HG03460 (cell line): ENCODE measurements at regions not wholly inside any gene's neighbourhood (a gene's known extent, or its start where the extent isn't known, plus 50 kb on each side); places are given as distances from the start of the nearest gene placed in this dataset.

Source experiments
- ATAC-seq: cut with Tn5 transposase; IDR thresholded peaks from one replicate; pipeline ENCODE4 v1.9.1; 2021; ENCODE audit not compliant: unreplicated experiment

DNA sequence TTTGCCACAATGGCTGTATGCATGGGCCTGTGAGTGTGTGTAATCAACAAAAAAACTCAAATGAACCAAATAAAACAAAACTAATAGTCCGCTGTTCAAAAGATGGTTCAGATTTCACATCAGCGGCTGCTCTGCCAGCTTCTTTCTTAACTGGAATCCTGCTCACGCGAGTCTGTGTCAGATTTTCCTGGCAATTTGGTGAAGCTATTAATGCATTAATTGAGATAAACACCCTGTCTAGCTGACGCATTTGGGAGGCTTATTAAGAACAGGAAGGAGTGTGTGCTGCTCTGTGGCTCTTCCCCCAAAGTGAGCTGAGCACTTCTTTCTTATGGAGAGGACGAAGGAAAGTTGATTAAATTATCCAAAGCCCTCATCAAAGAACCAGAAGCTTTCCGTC lies 336.6 kb upstream of the MKI67 start:
- ATAC-seq = no peak

DNA sequence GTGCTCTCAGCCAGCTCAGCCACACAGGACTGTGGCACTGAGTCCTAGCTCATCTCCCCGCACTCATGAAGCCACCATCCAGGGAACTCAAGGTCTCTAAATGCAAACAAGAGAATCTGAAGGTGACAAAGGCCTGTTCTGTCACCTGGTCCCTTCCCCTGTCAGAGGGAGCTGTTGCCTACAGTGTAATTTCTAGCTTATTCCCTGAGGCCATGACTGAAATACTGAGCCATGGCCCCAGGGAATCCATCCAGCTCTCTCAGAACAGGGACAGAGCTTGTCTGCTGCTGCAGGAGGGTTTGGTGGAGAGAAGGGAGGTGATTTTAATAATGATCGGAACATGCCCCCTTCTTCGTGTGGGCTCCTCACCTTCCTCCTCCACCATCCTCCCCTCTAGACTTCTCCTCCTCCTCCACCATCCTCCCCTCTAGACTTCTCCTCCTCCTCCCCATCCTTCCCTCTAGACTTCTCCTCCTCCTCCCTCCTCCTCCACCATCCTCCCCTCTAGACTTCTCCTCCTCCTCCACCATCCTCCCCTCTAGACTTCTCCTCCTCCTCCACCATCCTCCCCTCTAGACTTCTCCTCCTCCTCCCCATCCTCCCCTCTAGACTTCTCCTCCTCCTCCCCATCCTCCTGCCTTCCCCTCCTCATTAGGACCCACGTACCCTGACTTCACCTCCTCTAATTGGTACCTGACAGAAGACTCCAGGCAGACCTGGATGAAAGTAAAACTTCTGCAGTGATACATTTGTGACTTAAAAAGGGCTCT lies 338.0 kb upstream of the MKI67 start:
- ATAC-seq = no peak

DNA sequence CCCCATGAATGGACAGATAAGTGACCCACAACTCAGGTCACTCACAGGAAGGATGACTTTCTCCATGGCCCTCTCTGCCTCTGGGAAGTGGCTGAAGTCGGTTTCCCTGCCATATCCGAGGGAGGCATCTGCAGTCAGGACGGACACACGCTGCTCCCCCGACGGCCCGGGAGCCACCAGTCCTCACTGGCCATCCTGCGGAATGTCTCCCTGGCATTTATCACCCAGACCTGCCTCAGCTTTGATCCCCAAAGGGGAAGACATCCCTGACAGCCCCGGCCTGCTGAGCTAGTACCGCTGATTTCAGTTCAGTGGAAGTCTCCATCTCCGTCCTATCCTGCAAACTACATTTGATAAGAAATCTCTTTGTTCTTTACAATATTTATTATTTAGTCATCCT lies 339.5 kb upstream of the MKI67 start:
- ATAC-seq = no peak

DNA sequence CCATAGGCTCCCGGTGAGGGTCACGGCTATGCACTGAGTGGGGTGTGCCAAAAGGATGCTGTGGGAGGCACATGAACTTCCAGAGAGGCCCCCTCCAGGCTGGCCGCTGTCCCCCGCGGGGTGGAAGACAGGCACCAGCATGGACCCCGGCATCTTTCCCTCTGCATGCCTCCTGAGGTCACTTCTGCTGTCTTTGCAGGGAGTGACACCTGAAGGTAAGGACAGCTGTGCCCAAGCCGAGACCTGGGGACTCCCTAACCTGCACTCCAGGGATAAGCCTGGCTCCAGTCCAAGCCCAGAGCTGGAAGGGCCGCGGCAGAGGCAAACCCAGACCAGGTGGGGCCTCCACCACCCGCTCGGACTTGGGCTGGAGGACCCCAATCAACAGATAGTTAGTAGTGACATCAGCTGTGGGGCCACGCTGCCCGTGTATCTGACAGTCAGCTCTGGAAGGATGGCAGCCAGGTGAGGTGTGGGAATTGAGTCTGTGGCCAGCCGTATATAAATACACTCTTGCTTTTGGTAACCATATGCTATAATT lies 340.7 kb upstream of the MKI67 start:
- ATAC-seq = no peak

DNA sequence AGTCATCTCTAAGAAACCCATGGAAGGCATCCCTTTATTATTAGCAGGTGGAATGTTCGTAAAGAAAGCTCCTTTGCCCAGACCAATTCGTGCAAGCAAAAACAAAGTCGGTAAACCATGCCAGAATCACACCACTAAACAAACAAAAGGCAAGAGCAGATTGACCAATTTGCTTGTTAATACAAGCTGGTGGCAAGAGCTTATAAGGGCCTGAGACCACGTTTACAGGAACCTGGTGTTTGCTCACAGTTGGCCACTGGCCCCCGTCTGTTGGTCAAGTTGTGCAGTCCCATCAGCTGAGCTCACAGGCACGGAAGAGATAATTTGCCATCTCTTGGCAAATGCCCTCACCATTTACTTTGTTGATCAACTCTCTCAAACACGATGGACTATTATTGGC lies 342.2 kb upstream of the MKI67 start:
- no peak for ATAC-seq

DNA sequence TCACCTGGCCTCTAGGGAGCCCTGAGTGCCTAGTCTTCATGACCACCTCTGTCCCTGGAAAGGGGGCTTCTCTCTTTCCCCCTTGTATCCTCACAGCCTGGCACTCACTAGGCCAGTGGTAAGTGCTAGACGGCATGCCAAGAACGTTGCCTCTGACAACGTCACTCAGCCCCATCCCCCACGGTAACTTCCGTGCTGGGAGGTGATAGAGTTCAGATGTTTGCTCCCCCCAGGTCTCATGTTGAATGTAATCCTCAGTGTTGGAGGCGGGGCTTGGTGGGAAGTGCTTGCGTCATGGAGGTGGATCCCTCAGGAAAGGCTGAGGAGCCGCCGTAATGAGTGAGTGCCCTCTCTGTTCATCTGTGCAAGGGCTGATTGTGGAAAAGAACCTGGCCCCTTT lies 343.3 kb upstream of the MKI67 start:
- no peak for ATAC-seq

DNA sequence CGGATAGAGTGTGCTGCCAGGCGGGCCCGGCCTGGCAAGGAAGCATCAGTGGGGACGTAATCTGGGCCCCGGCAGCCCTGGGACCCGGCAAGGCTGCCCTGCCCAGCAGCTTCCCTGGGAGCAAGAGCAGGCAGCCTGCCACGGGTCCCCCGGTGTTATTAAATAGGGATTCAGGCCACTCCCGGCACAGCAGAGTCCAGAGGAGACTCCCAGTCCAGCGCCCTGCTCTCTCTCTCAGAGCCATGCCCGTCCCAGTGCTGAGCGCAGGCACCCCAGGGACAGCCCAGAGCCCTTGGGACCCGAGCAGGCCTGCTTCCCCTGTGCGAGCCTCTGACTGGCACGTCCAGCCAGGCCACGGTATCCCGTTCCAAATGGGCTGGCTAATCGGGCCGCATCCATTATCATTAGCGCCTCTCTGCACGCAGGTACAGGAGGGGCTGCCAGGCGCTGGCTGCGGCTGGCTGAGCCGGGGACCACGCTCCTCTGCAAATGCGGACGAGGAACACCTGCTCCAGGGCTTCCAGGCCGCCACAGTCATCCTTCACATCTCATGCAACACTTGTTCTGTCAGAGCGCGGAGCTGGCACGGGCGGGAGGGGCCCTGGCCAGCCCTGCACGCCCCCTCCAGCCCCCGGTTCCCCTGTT lies 344.2 kb upstream of the MKI67 start:
- ATAC-seq = no peak

DNA sequence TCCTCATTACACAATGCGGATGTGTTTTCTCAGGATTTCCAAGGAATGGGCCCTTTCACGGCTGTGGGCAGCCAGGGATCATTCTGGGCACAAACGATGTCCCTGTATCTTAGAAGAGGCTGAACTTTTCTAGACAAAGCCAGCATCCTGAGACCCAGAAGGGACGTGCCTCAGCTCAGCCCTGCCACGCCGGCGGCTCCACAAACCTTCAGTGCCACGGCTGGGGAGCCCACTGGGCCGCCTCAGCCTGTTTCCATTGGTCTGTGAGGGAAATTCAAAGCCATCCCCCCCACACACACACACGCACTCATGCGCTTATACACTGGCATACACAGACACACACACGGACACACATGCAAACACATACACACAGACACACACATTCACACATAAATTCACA lies 344.9 kb upstream of the MKI67 start:
- ATAC-seq = no peak

DNA sequence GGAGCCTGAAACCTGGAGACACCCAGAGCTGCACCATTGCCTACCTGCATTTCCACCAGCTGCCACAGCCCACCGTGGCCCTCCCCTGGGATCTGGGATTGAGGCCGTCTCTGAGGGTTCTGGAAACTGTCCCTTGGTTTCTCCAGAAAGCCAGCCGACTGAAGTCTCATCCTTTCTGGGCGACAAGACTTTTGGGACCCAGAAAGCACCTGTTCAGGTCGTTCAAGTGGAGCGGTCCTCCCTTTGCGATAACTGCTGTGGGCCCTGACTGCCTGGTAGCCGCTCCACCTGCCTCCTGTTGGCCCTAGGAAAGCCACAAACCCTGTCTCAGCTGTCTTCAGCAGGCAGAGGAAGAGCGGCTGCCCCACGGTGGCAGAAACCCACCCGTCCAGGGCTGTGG lies 346.0 kb upstream of the MKI67 start:
- no peak for ATAC-seq

DNA sequence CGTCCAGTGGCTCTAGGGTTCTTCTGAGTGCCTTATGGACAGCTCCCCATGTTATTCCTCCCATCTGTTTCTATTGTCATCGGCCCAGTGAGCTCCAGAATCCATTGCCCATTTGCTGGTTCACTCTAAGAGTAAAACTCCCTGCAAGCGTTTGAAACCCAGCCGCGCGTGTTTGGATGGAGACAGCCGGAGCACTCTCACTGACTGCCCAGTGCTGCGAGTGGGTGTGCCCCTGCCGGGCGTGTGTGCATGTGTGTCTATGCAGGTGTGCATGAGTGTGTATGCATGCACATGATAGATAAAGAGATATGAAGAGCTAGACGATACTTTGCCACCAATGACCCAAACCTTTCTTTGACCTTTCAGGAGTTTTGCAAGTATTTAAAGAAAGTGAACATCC lies 347.2 kb upstream of the MKI67 start:
- ATAC-seq = no peak

DNA sequence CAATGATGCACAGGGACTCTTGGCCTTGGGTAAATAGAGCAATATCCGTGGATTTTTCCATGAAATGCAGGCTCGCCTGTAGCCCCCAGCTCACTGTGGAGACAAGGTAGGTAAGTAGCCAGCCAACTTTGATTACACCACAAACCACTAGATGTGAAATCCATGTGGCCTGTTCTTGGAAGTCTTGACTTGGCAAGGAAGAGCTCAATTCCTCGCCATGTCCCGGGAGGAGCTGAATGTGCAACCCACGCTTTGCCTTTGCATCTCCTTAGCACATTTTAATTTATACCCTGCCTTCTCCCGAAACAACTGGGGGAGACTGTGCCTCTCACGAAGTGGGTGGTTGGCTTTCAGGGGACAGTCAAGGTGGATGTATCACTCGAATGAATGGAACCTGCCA lies 347.7 kb upstream of the MKI67 start:
- ATAC-seq = no peak

DNA sequence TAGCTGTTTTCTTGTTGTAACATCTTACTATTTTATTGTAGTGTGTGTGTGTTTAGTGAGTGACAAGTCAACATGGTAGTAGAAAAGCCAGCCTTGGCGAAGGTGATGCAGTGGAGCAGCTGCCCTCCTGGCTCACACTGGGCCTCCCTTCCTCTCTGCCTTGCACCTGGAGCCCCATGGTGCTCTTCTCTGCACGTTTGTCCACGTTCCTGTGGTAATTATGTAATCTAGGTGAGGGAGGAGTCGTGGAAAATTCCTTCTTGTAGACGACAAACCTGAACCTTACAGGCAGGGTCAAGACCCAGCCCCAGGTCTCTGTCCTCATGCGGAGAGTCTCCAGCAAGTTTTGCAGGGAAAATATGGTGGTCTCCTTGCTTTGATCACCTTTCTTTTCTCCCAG lies 348.3 kb upstream of the MKI67 start:
- ATAC-seq = no peak

DNA sequence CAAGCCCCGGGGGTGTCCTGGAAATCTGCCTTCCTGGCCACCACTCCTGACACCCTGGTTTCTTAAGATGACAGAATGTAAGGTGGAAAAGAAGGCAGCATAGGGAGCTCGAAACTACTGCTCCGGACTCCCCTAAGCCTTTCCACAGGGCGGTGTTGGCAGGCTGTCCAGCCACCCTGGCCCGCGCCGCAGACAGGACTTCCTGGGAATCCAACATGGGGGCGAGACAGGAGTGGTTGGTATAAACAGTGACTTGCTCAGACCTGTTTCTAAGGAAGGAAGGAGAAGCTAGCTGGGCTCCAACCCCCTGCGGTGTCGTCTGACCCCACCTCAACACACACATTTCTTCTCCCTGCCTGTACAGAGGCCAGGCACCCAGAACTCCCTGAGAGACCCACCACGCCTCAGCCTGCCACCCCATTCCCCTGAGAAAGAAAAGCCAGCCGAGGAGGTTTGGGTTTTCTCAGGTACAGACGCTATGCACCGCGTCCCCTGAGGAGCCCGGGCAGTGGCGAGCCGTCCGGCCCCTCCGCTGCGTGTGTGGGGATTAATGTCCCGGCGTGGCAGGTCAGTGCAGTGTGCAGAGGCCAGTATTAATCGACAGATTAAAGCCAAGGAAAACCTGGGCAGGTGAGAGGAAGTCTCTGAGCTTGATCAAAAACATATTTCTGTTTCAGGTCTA lies 349.6 kb upstream of the MKI67 start:
- no peak for ATAC-seq

DNA sequence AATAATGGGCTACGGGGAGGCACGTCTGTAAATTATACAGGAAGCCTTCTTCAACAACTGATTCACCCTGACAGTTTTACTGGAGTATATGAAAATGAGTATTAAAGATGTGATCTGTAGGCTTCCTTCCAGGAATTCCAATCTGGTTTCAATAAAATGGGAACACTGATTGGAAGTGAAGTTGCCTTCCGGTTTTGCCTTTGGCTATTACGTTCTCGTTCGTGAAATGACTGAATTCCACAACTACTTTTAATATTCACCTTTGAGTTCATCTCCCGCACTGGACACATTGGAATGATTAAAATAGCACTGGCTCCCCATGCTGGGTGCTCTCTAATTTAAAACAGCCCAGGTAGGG lies 350.1 kb upstream of the MKI67 start:
- ATAC-seq = no peak

DNA sequence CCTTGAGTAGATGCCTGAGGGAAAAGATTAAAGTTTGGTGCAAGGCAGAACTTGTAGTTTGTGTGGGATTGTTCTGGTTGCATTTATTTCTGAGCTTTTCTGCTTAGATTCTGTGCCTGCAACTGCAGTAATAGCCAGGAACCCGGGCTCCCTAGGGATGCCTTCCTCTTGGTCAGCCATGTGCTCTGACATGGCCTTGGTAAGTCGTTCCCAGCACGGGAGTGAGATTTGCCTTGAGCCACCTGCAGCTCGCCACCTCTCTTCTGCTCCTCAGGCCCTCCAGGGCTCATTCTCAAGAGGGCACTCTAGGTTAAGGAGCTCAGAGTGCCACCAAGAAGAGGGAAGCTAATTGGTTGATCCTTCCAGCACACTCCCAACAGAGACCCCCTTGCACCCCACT lies 350.6 kb upstream of the MKI67 start:
- no peak for ATAC-seq

DNA sequence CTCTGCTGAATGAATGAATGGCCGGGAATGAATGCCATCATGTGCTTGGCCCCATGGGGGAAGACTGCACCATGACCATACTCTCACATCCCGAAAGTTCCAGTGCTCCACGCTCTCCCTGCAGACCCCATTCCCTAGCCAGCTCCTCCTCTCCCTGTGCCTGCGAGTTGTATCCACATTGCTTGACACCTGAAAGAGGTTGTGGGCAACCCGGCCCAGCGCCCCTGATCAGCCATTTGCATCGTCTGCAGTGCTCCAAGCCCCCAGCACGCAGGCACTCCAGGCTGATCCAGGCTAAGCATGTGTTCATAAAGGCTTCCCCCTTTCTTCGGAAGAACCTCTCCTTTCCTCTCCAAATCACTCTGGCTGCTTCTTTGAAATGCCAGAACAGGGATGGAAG lies 354.4 kb upstream of the MKI67 start:
- ATAC-seq = no peak

DNA sequence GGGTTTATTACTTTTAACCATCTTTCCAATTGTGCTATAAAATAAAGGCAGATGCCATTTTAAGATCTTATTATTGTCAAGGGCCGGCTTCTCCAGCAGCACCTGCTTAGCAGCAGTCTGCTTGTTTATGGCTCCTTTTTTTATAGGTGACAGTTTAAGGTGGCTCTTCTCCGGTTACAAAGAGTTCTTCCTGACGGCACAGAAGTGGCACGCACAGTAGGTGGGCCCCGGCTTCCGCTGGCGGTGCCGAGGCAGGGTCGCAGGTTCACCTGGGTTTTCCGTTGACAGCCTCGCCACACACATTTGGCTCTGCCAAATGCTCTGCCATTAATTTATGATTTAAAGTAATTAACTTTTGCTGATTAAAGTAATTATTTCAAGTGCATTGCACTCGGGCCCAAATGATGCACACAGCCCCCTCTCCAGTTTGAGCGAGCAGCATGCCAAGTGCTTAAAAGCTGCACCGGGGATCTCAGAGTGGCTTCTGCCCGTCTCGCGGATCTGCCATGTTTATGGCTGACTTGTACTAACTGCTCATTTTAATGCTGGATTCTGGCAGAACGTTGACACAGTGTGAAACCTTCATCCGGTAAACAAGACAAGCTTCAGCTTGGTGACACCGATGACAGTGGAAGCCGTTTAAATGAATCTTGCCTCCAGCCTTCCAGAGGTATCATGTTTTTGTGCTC lies 355.1 kb upstream of the MKI67 start:
- no peak for ATAC-seq

DNA sequence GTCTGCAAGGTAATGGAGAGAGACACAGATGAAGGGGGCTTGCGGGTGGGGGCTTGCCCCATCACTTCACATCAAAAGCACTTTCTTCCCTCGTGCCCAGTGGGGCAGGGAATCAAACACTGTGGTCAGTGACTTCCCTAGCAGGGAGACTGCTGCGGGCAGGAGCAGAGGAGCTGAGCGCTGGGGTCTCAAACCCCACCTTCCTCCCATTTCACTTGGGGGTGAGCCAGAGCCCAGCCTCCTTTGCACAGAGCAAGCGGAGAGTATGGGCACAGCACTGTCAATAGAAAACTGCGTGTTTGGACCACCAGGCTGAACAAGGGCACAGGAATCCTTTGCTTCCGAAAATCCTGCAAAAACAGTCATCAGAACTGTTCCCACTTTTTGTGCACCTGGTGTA lies 355.8 kb upstream of the MKI67 start:
- no peak for ATAC-seq

DNA sequence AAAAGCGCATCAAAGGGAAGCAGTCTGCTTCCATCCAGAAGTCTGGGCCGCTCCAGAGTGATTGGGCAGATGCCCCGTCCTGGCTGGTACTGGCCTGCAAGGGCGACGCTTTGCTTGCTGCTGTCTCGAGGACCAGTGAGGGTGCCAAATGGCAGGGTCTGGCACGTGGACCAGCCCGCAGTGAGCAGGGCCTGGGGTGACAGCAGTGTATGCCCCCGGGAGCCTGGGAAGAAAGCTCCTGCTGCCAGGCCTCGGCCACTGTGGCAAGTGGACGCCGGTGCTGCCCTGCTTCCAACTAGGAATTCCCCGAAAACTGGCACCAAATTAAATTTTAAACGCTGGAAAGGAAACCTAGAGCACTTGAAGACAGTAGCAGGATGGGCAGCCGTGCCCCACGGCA lies 357.0 kb upstream of the MKI67 start:
- ATAC-seq = no peak

DNA sequence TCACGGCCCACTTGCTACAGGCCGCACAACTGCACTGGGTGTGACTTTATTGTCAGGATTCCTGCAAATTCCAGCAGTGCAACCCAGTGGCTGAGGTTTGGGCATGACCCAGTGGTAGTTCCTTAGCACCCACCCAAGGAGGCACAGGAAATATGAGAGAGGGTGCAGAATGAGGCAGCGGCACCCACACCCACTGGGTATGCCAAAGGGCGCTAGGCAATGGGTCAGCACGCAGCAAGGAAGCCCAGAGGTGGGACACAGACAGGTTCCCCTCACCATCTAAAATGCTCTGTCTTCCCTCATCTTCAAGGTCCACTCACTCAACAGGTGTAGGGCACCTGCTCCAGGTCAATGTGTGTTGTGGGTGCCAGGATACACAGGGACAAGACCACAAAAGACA lies 357.8 kb upstream of the MKI67 start:
- no peak for ATAC-seq

DNA sequence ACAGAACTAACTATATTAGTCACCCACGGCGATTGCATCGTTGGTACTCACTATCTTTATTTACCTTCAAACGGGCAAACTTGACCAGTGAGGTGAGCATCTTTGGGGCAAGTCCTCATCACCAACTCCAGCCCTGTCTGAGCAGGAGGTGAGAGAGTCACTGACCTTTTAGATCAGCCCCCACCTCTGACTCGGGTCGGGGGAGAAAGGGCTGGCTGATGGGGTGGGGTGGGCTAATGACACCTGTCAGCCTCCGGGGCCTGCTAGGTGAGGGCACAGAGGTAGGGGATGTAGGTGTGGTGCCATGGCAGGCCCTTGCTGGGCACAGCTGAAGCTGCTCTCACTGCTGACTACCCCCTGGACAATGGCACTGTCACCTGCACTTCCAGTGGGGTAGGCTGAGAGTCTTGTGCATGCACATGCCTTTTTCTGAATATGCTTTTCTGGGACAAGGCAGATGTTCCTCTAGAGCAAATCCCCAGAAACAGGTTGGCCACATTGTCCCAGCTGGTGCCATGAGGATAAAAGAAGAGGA lies 359.5 kb upstream of the MKI67 start:
- ATAC-seq = no peak
